ENCODE measurements at regions not wholly inside any gene's neighbourhood (a gene's known extent, or its start where the extent isn't known, plus 50 kb on each side); places are given as distances from the start of the nearest gene placed in this dataset.

DNA sequence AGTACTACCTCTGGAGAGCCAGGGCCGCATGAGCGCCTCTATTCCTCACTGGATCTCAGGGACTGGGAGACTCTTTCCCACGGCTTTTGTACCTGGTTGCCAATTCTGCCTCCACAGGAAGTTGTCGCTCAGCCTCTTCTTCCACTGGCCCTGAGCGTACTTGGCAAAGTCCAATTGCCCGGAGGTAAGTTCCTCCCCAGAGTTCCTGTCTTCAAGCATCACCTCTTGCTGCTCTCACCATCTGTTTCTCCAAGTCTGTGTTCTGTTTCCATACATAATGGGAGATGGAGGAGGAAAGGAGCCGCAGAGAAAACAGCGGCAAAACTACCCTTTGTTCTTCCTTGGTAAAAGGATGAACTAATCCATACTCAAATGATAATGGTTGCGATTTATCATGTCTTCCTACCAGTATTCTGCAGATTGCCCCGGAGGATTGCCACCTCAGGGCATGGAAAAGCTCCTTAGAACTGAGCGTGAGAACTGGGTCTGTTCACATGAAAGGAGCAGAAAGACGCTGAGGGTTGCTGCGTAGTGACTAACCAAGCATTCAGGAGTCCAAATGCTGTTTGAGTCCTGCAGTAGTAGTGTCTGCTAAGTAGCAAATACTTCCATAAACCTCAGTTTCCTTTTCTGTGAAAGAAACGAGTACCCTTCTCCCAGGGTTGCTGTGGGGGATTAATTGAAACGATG is 170.2 kb upstream of the GLI3 start:
- Histone ChIP-seq H3K9me3 (ENCODE audit: insufficient read depth, low read length) (no peaks in the 10 kb centered on the region), H3K4me3 (ENCODE audit: low read length) (no peak overlapping the region), H3K36me3 (replicated peaks; ENCODE audit: low read depth, low read length) (no peaks in the 10 kb centered on the region), H3K4me1 (ENCODE audit: low read length) (no peaks in the 10 kb centered on the region), H4K20me1 (ENCODE audit: insufficient read depth, low read length) (no peaks in the 10 kb centered on the region), H3K27me3 (ENCODE audit: low read depth, low read length) (no peaks in the 10 kb centered on the region), H3K9ac (ENCODE audit: low read length) (no peak overlapping the region), H3K27ac (ENCODE audit: low read length) (no peak overlapping the region), H2AFZ (ENCODE audit: low read depth, low read length) (no peak overlapping the region), H3K4me2 (ENCODE audit: low read length) (no peak overlapping the region), H3K79me2 (ENCODE audit: low read length) (no peaks in the 10 kb centered on the region)
- TF ChIP-seq EZH2phosphoT487 (IDR thresholded peaks at IDR 0.05; ENCODE audit: low read depth), result no peak
- no peak for TF ChIP-seq CTCF (IDR thresholded peaks at IDR 0.05; ENCODE audit: low read depth, low read length)

- Histone ChIP-seq H3K27ac (ENCODE audit: low read length) (no peak overlapping the region), H3K27me3 (ENCODE audit: low read depth, low read length) (no peaks in the 10 kb centered on the region), H3K4me3 (ENCODE audit: low read length) (no peak overlapping the region), H3K4me2 (ENCODE audit: low read length) (no peak overlapping the region), H3K9ac (ENCODE audit: low read length) (no peak overlapping the region), H3K36me3 (replicated peaks; ENCODE audit: low read depth, low read length) (no peaks in the 10 kb centered on the region), H3K79me2 (ENCODE audit: low read length) (no peaks in the 10 kb centered on the region), H2AFZ (ENCODE audit: low read depth, low read length) (no peak overlapping the region), H3K4me1 (ENCODE audit: low read length) (no peaks in the 10 kb centered on the region), H4K20me1 (ENCODE audit: insufficient read depth, low read length) (no peaks in the 10 kb centered on the region), H3K9me3 (ENCODE audit: insufficient read depth, low read length) (no peaks in the 10 kb centered on the region)
- TF ChIP-seq EZH2phosphoT487 (IDR thresholded peaks at IDR 0.05; ENCODE audit: low read depth), result no peak
- no peak for TF ChIP-seq CTCF (IDR thresholded peaks at IDR 0.05; ENCODE audit: low read depth, low read length)
Measured at GRCh38 chr7:42406358-42406757, 169.3 kb upstream of the GLI3 start.

DNA sequence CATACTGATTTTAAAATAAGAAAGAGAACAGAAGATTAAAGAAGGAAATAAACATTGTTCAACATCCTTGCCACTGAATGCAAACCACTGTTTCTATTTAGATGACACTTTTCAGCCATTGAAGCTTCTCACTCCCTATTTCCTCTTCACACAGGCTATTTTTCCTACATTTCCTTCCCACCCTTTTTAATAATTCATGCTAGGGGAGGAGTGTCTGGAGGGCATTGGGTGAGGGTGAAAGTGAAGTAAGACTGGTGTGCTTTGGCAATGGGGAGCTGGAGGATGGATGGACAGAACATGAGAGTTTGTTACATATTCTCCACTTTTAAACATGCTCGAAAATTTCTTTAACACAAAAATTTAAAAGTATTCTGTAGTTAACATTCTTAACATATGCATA is 168.8 kb upstream of the GLI3 start:
- Histone ChIP-seq H3K4me3 (ENCODE audit: low read length) (no peak overlapping the region), H3K4me1 (ENCODE audit: low read length) (no peaks in the 10 kb centered on the region), H3K79me2 (ENCODE audit: low read length) (no peaks in the 10 kb centered on the region), H3K27ac (ENCODE audit: low read length) (no peak overlapping the region), H3K9me3 (ENCODE audit: insufficient read depth, low read length) (no peaks in the 10 kb centered on the region), H3K9ac (ENCODE audit: low read length) (no peak overlapping the region), H3K27me3 (ENCODE audit: low read depth, low read length) (no peaks in the 10 kb centered on the region), H3K4me2 (ENCODE audit: low read length) (no peak overlapping the region), H2AFZ (ENCODE audit: low read depth, low read length) (no peak overlapping the region), H3K36me3 (replicated peaks; ENCODE audit: low read depth, low read length) (no peaks in the 10 kb centered on the region), H4K20me1 (ENCODE audit: insufficient read depth, low read length) (no peaks in the 10 kb centered on the region)
- TF ChIP-seq CTCF (IDR thresholded peaks at IDR 0.05; ENCODE audit: low read depth, low read length) (no peak), EZH2phosphoT487 (IDR thresholded peaks at IDR 0.05; ENCODE audit: low read depth) (no peak)

DNA sequence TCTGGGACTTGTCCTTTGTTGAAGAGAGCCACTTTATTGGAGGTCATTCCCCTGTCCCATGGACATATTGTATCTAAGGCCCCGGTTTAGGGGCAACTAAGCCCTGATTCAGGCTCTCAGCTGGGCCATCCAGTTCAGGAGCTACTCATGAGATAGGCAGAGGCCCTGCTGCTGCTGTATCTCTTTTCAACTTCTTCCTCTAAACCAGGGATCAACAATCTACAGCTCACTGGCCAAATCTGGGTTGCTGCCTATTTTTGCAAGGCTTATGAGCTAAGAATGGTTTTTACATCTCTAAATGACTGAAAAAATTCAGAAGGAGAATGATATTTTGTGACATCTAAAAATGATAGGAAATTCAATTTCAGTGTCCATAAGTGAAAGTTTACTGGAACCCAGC is 166.8 kb upstream of the GLI3 start:
- no peak overlapping the region for H2AFZ ChIP-seq (ENCODE audit: low read depth, low read length)
- H3K4me2 ChIP-seq (ENCODE audit: low read length), result no peak overlapping the region
- no peaks in the 10 kb centered on the region for H3K79me2 ChIP-seq (ENCODE audit: low read length)
- no peak overlapping the region for H3K27ac ChIP-seq (ENCODE audit: low read length)
- no peak overlapping the region for H3K9ac ChIP-seq (ENCODE audit: low read length)
- H3K9me3 ChIP-seq (ENCODE audit: insufficient read depth, low read length), result no peaks in the 10 kb centered on the region
- H3K36me3 ChIP-seq (replicated peaks; ENCODE audit: low read depth, low read length), result no peaks in the 10 kb centered on the region
- TF ChIP-seq CTCF (IDR thresholded peaks at IDR 0.05; ENCODE audit: low read depth, low read length) (no peak), EZH2phosphoT487 (IDR thresholded peaks at IDR 0.05; ENCODE audit: low read depth) (no peak)
- no peaks in the 10 kb centered on the region for H4K20me1 ChIP-seq (ENCODE audit: insufficient read depth, low read length)
- H3K27me3 ChIP-seq (ENCODE audit: low read depth, low read length), result no peaks in the 10 kb centered on the region; the same call in 1 of the 2 replicates
- H3K4me1 ChIP-seq (ENCODE audit: low read length), result no peaks in the 10 kb centered on the region
- H3K4me3 ChIP-seq (ENCODE audit: low read length), result no peak overlapping the region
